Hematopoietic multipotent progenitor cell treated with erythropoietin and hydrocortisone succinate and interleukin-3 and kit ligand, for 8 days (in vitro differentiated cells): ENCODE measurements at regions not wholly inside any gene's neighbourhood (a gene's known extent, or its start where the extent isn't known, plus 50 kb on each side); places are given as distances from the start of the nearest gene placed in this dataset.

Experiments
- DNase-seq: peaks from one replicate; pipeline ENCODE4 v3.0.0-alpha.2; 2015

DNA sequence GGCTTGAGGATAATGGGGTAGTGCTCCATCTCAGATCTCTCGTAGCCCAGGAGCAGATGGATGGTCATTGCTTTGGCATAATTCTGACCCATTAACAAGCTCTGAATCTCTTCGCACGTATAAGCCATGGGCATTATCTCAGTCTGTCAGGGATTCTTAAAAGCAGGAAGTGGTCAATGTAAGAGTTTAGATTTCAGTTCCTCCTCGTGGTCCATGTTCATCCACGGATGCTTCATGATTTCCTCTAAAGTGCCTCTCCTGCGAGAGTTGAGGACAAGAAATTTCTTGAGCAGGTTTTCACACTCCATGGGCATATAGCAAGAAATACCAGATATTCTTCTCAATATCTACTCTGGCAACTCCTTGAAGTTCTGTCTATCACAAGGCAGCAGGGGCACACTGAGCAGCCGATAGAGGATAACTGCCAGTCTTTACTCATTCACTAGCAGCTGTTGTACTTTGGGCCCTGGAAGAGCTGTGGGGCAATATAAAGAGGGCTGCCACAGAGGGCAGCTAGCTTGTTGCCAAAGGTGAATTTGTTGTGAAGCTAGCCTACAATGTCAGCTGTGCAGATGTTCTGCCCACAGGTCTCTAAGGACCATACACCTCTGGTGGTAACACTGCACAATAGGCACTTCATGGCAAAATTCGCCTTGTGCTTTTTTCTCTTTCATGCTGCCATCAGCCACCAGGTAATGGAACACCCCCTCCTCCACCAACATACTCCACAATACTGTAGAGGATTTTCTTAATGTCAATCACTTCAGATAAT lies 52.0 kb upstream of the WDR17 start:
- no peak for DNase-seq

DNA sequence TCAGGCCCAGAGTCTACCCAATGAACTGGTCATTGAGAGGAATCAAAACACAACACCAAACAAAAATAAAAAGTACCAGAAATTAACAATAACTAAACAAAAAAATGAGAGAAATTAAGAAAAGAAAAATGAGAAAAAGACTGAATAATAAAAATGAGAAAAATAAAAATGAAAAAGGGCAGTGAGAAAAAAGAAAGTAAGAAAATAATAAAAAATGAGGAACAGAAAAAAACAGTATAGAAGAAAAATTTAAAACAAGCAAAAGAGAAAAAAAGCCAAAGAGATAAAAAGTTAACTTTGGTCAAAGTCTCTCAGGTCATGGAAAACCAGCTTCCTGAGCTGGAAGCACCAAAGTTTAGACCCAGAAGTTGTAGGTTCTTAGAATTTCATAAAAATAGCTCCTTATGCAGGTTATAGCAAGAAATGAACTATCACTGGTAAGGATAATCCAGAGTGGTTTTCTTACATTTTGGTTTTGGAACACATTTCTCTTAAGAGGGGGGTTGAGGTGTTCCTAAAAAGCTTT lies 51.0 kb upstream of the WDR17 start:
- DNase-seq = no peak
